Activated B cell treated with CpG ODN at 0.5 μM for 24 hours (primary cell): ENCODE measurements at regions not wholly inside any gene's neighbourhood (a gene's known extent, or its start where the extent isn't known, plus 50 kb on each side); places are given as distances from the start of the nearest gene placed in this dataset.

Source experiments
- ATAC-seq: fragments of 200-7000 bp; cut with Tn5 transposase; one replicate; pipeline ENCODE4 v1.10.0; 2021; ENCODE audit warnings: low read depth, mild to moderate bottlenecking, moderate library complexity
- CTCF ChIA-PET: fragments of 350-600 bp; sonication (Branson Sonifier 250); formaldehyde crosslinking; loops from one replicate; lab custom pipeline; 2021; ENCODE audit warnings: antibody characterized with exemption; lab: Charles Lee
- POLR2A ChIA-PET: fragments of 350-600 bp; sonication (Branson Sonifier 250); formaldehyde crosslinking; loops from one replicate; lab custom pipeline; 2021; ENCODE audit warnings: antibody characterized with exemption; lab: Charles Lee
- DNase-seq: peaks from one replicate; pipeline ENCODE4 v3.0.0; 2022
- H3K27ac Mint-ChIP-seq: one replicate; pipeline ENCODE4 v1.8.0; 2020; ENCODE audit warnings: mixed read lengths
- H3K27me3 Mint-ChIP-seq: one replicate; pipeline ENCODE4 v1.8.0; 2021; ENCODE audit warnings: mixed read lengths
- H3K36me3 Mint-ChIP-seq: one replicate; pipeline ENCODE4 v1.8.0; 2021; ENCODE audit warnings: low read depth, mixed read lengths
- H3K4me1 Mint-ChIP-seq: one replicate; pipeline ENCODE4 v1.8.0; 2021; ENCODE audit warnings: mixed read lengths
- H3K4me3 Mint-ChIP-seq: one replicate; pipeline ENCODE4 v1.8.0; 2020; ENCODE audit warnings: mild to moderate bottlenecking, mixed read lengths
- H3K9me3 Mint-ChIP-seq: one replicate; pipeline ENCODE4 v1.8.0; 2020; ENCODE audit warnings: mixed read lengths
- CTCF ChIP-seq: fragments of 200-600 bp; IDR thresholded peaks from one replicate; pipeline ENCODE4 v1.8.0; 2022; ENCODE audit warnings: antibody characterized with exemption, mild to moderate bottlenecking
- intact Hi-C: fragments of 100-400 bp; cut with micrococcal nuclease; formaldehyde crosslinking; loops from one replicate; pipeline ENCODE4 v1.15.1; 2024

- DNase-seq, result no peak
- no peak overlapping the region for H3K4me3 Mint-ChIP-seq
- H3K9me3 Mint-ChIP-seq, result peaks cover 10% of the 10 kb centered on the region
- no peak overlapping the region for H3K27ac Mint-ChIP-seq
- no peak for ATAC-seq
- H3K27me3 Mint-ChIP-seq, result no peaks in the 10 kb centered on the region
- TF ChIP-seq CTCF, result no peak
- POLR2A ChIA-PET, result no interaction called here
- H3K4me1 Mint-ChIP-seq, result no peaks in the 10 kb centered on the region
- H3K36me3 Mint-ChIP-seq, result no peaks in the 10 kb centered on the region
- CTCF ChIA-PET, result no interaction called here
- intact Hi-C loops, result no loop called here
These were observed 122.6 kb downstream of the ISOC1 start for GRCh38 chr5:129217179-129217578.

- DNase-seq (no peak), ATAC-seq (no peak)
- Mint-ChIP-seq H3K27ac (no peak overlapping the region), H3K9me3 (no peaks in the 10 kb centered on the region), H3K36me3 (no peaks in the 10 kb centered on the region), H3K27me3 (no peaks in the 10 kb centered on the region), H3K4me3 (no peak overlapping the region), H3K4me1 (no peaks in the 10 kb centered on the region)
- intact Hi-C loops, result no loop called here
- no peak for TF ChIP-seq CTCF
- ChIA-PET POLR2A (no interaction called here), CTCF (no interaction called here)
These were observed 128.6 kb downstream of the ISOC1 start for GRCh38 chr5:129223178-129223577.

- Mint-ChIP-seq H3K9me3 (no peaks in the 10 kb centered on the region), H3K4me3 (no peak overlapping the region), H3K36me3 (no peaks in the 10 kb centered on the region), H3K27me3 (no peaks in the 10 kb centered on the region), H3K27ac (no peak overlapping the region), H3K4me1 (no peaks in the 10 kb centered on the region)
- ChIA-PET POLR2A (no interaction called here), CTCF (no interaction called here)
- intact Hi-C loops, result no loop called here
- ATAC-seq (no peak), DNase-seq (no peak)
- no peak for TF ChIP-seq CTCF
These were observed 134.0 kb downstream of the ISOC1 start for GRCh38 chr5:129228577-129228976.

GRCh38 chr5:129241755-129242154, 147.2 kb downstream of the ISOC1 start:
- intact Hi-C loops, result no loop called here

GRCh38 chr5:129243039-129243438, 148.5 kb downstream of the ISOC1 start:
- Mint-ChIP-seq H3K4me3 (no peak overlapping the region), H3K27me3 (no peaks in the 10 kb centered on the region), H3K9me3 (no peaks in the 10 kb centered on the region), H3K36me3 (no peaks in the 10 kb centered on the region), H3K27ac (no peak overlapping the region), H3K4me1 (no peaks in the 10 kb centered on the region)
- no peak for ATAC-seq
- CTCF ChIA-PET, result no interaction called here
- no peak for TF ChIP-seq CTCF
- DNase-seq, result no peak
- intact Hi-C loops, result no loop called here
- POLR2A ChIA-PET, result no interaction called here

More at GRCh38 chr5:129241755-129242154, 147.2 kb downstream of the ISOC1 start:
- CTCF ChIA-PET, result no interaction called here
- Mint-ChIP-seq H3K27ac (no peak overlapping the region), H3K4me1 (no peaks in the 10 kb centered on the region), H3K9me3 (no peaks in the 10 kb centered on the region), H3K27me3 (no peaks in the 10 kb centered on the region), H3K36me3 (no peaks in the 10 kb centered on the region), H3K4me3 (no peak overlapping the region)
- no peak for TF ChIP-seq CTCF
- POLR2A ChIA-PET, result no interaction called here
- no peak for DNase-seq
- no peak for ATAC-seq
